WTC11 (cell line): ENCODE measurements at regions not wholly inside any gene's neighbourhood (a gene's known extent, or its start where the extent isn't known, plus 50 kb on each side); places are given as distances from the start of the nearest gene placed in this dataset.

Experiments used
- ATAC-seq: fragments of 200-7000 bp; cut with Tn5 transposase; 2 replicates; pipeline ENCODE4 v1.10.0; 2021; ENCODE audit warnings: mild to moderate bottlenecking, moderate library complexity
- CTCF ChIA-PET: fragments of 300-600 bp; sonication (Branson Sonifier 250); formaldehyde crosslinking; loops from one replicate; lab custom pipeline; 2021; ENCODE audit warnings: antibody characterized with exemption; lab: Charles Lee
- POLR2A ChIA-PET: fragments of 350-600 bp; sonication (Branson Sonifier 250); formaldehyde crosslinking; loops from one replicate; lab custom pipeline; 2021; ENCODE audit warnings: antibody characterized with exemption; lab: Charles Lee
- DNase-seq: peaks from one replicate; pipeline ENCODE4 v3.0.0; 2021; ENCODE audit warnings: low spot score
- H3K27ac Mint-ChIP-seq: 2 replicates; pipeline ENCODE4 v1.8.0; 2021; ENCODE audit warnings: mixed read lengths
- H3K27me3 Mint-ChIP-seq: 2 replicates; pipeline ENCODE4 v1.8.0; 2021; ENCODE audit warnings: low read depth, mild to moderate bottlenecking, moderate library complexity, mixed read lengths
- H3K36me3 Mint-ChIP-seq: 2 replicates; pipeline ENCODE4 v1.8.0; 2021; ENCODE audit warnings: mixed read lengths
- H3K4me1 Mint-ChIP-seq: 2 replicates; pipeline ENCODE4 v1.8.0; 2022; ENCODE audit warnings: mixed read lengths
- H3K4me3 Mint-ChIP-seq: 2 replicates; pipeline ENCODE4 v1.8.0; 2021; ENCODE audit warnings: mild to moderate bottlenecking, moderate library complexity, mixed read lengths
- H3K9me3 Mint-ChIP-seq: 2 replicates; pipeline ENCODE4 v1.8.0; 2021; ENCODE audit warnings: mixed read lengths
- ATF2 ChIP-seq: sonication (generic); formaldehyde crosslinking; IDR thresholded peaks from 2 replicates; pipeline ENCODE4 v1.8.1; 2022; ENCODE audit warnings: low read depth, missing genetic modification reagents, borderline replicate concordance
- ELF4 ChIP-seq: sonication (generic); formaldehyde crosslinking; IDR thresholded peaks from 2 replicates; pipeline ENCODE4 v1.8.1; 2022; ENCODE audit warnings: low read depth, mild to moderate bottlenecking, moderate library complexity, missing genetic modification reagents
- ESRRA ChIP-seq: sonication (generic); formaldehyde crosslinking; IDR thresholded peaks from 2 replicates; pipeline ENCODE4 v1.8.1; 2022; ENCODE audit warnings: mild to moderate bottlenecking, missing genetic modification reagents, borderline replicate concordance
- FOXP1 ChIP-seq: sonication (generic); formaldehyde crosslinking; IDR thresholded peaks from 2 replicates; pipeline ENCODE4 v1.8.0; 2022; ENCODE audit warnings: missing genetic modification reagents, mild to moderate bottlenecking, moderate library complexity, borderline replicate concordance
- FOXP4 ChIP-seq: sonication (generic); formaldehyde crosslinking; IDR thresholded peaks from 2 replicates; pipeline ENCODE4 v1.8.0; 2022; ENCODE audit warnings: mild to moderate bottlenecking, missing genetic modification reagents
- GRHL2 ChIP-seq: fragments of 250-450 bp; sonication (Bioruptor Pico); IDR thresholded peaks from 2 replicates; pipeline ENCODE4 v1.8.0; 2022; ENCODE audit warnings: mild to moderate bottlenecking, moderate library complexity; ENCODE audit not compliant: insufficient replicate concordance, severe bottlenecking
- HMGA2 ChIP-seq: fragments of 250-450 bp; sonication (Bioruptor Pico); IDR thresholded peaks from 2 replicates; pipeline ENCODE4 v1.4.0; 2021; ENCODE audit warnings: mild to moderate bottlenecking, moderate library complexity
- IRF2 ChIP-seq: sonication (generic); formaldehyde crosslinking; IDR thresholded peaks from 2 replicates; pipeline ENCODE4 v1.8.0; 2022; ENCODE audit warnings: low read depth, missing genetic modification reagents, borderline replicate concordance
- MXD4 ChIP-seq: fragments of 250-450 bp; sonication (Bioruptor Pico); IDR thresholded peaks from 2 replicates; pipeline ENCODE4 v1.8.0; 2021; ENCODE audit warnings: mild to moderate bottlenecking, moderate library complexity, borderline replicate concordance
- NR1H2 ChIP-seq: sonication (generic); formaldehyde crosslinking; IDR thresholded peaks from 2 replicates; pipeline ENCODE4 v1.9.0; 2021; ENCODE audit warnings: mild to moderate bottlenecking, moderate library complexity, missing genetic modification reagents
- SMAD4 ChIP-seq: sonication (generic); formaldehyde crosslinking; IDR thresholded peaks from 2 replicates; pipeline ENCODE4 v1.8.0; 2022; ENCODE audit warnings: mild to moderate bottlenecking, missing genetic modification reagents
- TEAD1 ChIP-seq: sonication (generic); formaldehyde crosslinking; IDR thresholded peaks from 2 replicates; pipeline ENCODE4 v1.8.0; 2022; ENCODE audit warnings: mild to moderate bottlenecking, missing genetic modification reagents
- ZNF219 ChIP-seq: sonication (generic); formaldehyde crosslinking; IDR thresholded peaks from 2 replicates; pipeline ENCODE4 v1.8.0; 2023; ENCODE audit warnings: missing genetic modification reagents, mild to moderate bottlenecking, borderline replicate concordance
- ZNF396 ChIP-seq: fragments of 250-450 bp; sonication (Bioruptor Pico); IDR thresholded peaks from 2 replicates; pipeline ENCODE4 v1.8.0; 2021; ENCODE audit warnings: mild to moderate bottlenecking, moderate library complexity, borderline replicate concordance
- ZNF416 ChIP-seq: fragments of 250-450 bp; sonication (Bioruptor Pico); IDR thresholded peaks from 2 replicates; pipeline ENCODE4 v1.9.0; 2021; ENCODE audit warnings: mild to moderate bottlenecking, inconsistent platforms
- ZNF671 ChIP-seq: fragments of 250-450 bp; sonication (Bioruptor Pico); IDR thresholded peaks from 2 replicates; pipeline ENCODE4 v1.8.0; 2021; ENCODE audit warnings: mild to moderate bottlenecking
- TF ChIP-seq, protein P1 (sequence below): fragments of 250-450 bp; sonication (Bioruptor Pico); IDR thresholded peaks from 2 replicates; pipeline ENCODE4 v1.8.0; 2021; ENCODE audit warnings: mild to moderate bottlenecking
- TF ChIP-seq, protein P2 (sequence below): sonication (generic); formaldehyde crosslinking; IDR thresholded peaks from 2 replicates; pipeline ENCODE4 v1.8.0; 2023; ENCODE audit warnings: missing genetic modification reagents, mild to moderate bottlenecking, borderline replicate concordance
- TF ChIP-seq, protein P3 (sequence below): fragments of 200-600 bp; IDR thresholded peaks from 2 replicates; pipeline ENCODE4 v1.8.0; 2022; ENCODE audit warnings: antibody characterized with exemption

GRCh38 chr14:30138567-30138966 lies 210.9 kb upstream of the PRKD1 start:
- ATAC-seq: no peak
- Mint-ChIP-seq H3K9me3 (peaks cover 3% of the 10 kb centered on the region; the same call in 1 of the 2 replicates), H3K27me3 (no peaks in the 10 kb centered on the region), H3K4me1 (no peaks in the 10 kb centered on the region), H3K27ac (no peak overlapping the region), H3K36me3 (no peaks in the 10 kb centered on the region), H3K4me3 (no peak overlapping the region)
- no peak for DNase-seq
- no peak for TF ChIP-seq NR1H2 (CRISPR knock-in tag)
- POLR2A ChIA-PET: no interaction called here
- CTCF ChIA-PET: no interaction called here

- Mint-ChIP-seq H3K27me3 (no peaks in the 10 kb centered on the region), H3K36me3 (peaks cover 15% of the 10 kb centered on the region), H3K4me3 (no peak overlapping the region), H3K27ac (no peak overlapping the region), H3K4me1 (no peaks in the 10 kb centered on the region), H3K9me3 (peaks cover 26% of the 10 kb centered on the region)
- TF ChIP-seq ZNF396 (CRISPR knock-in tag) (no peak), HMGA2 (CRISPR knock-in tag) (no peak), FOXP4 (no peak), GRHL2 (CRISPR knock-in tag) (no peak), IRF2 (no peak), ZNF416 (CRISPR knock-in tag) (no peak), ZNF219 (CRISPR knock-in tag) (no peak), TEAD1 (no peak), ELF4 (CRISPR knock-in tag) (no peak)
- TF ChIP-seq, protein P1, sequence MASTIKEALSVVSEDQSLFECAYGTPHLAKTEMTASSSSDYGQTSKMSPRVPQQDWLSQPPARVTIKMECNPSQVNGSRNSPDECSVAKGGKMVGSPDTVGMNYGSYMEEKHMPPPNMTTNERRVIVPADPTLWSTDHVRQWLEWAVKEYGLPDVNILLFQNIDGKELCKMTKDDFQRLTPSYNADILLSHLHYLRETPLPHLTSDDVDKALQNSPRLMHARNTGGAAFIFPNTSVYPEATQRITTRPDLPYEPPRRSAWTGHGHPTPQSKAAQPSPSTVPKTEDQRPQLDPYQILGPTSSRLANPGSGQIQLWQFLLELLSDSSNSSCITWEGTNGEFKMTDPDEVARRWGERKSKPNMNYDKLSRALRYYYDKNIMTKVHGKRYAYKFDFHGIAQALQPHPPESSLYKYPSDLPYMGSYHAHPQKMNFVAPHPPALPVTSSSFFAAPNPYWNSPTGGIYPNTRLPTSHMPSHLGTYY: no peak
- TF ChIP-seq, protein P2, sequence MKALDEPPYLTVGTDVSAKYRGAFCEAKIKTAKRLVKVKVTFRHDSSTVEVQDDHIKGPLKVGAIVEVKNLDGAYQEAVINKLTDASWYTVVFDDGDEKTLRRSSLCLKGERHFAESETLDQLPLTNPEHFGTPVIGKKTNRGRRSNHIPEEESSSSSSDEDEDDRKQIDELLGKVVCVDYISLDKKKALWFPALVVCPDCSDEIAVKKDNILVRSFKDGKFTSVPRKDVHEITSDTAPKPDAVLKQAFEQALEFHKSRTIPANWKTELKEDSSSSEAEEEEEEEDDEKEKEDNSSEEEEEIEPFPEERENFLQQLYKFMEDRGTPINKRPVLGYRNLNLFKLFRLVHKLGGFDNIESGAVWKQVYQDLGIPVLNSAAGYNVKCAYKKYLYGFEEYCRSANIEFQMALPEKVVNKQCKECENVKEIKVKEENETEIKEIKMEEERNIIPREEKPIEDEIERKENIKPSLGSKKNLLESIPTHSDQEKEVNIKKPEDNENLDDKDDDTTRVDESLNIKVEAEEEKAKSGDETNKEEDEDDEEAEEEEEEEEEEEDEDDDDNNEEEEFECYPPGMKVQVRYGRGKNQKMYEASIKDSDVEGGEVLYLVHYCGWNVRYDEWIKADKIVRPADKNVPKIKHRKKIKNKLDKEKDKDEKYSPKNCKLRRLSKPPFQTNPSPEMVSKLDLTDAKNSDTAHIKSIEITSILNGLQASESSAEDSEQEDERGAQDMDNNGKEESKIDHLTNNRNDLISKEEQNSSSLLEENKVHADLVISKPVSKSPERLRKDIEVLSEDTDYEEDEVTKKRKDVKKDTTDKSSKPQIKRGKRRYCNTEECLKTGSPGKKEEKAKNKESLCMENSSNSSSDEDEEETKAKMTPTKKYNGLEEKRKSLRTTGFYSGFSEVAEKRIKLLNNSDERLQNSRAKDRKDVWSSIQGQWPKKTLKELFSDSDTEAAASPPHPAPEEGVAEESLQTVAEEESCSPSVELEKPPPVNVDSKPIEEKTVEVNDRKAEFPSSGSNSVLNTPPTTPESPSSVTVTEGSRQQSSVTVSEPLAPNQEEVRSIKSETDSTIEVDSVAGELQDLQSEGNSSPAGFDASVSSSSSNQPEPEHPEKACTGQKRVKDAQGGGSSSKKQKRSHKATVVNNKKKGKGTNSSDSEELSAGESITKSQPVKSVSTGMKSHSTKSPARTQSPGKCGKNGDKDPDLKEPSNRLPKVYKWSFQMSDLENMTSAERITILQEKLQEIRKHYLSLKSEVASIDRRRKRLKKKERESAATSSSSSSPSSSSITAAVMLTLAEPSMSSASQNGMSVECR (CRISPR knock-in tag): no peak
- ATAC-seq (no peak), DNase-seq (no peak)
- CTCF ChIA-PET: no interaction called here
- POLR2A ChIA-PET: interaction anchor here (1.0 kb wide), 1 partner anchor 16 kb away, joined by 4 read pairs; no protein-coding TSS in a partner anchor
These were observed 214.6 kb upstream of the PRKD1 start for GRCh38 chr14:30142216-30142615.

- Mint-ChIP-seq H3K36me3 (peaks cover 18% of the 10 kb centered on the region), H3K4me1 (no peaks in the 10 kb centered on the region), H3K9me3 (peaks cover 36% of the 10 kb centered on the region), H3K4me3 (no peak overlapping the region), H3K27ac (no peak overlapping the region), H3K27me3 (no peaks in the 10 kb centered on the region)
- no peak for ATAC-seq
- ChIA-PET CTCF (no interaction called here), POLR2A (no interaction called here)
- no peak for DNase-seq
- TF ChIP-seq FOXP1 (CRISPR knock-in tag) (no peak), ZNF416 (CRISPR knock-in tag) (no peak), GRHL2 (CRISPR knock-in tag) (no peak), ZNF671 (CRISPR knock-in tag) (no peak), FOXP4 (no peak), ATF2 (CRISPR knock-in tag) (no peak), SMAD4 (CRISPR knock-in tag) (no peak), ESRRA (CRISPR knock-in tag) (no peak), MXD4 (no peak)
- TF ChIP-seq, protein P3, sequence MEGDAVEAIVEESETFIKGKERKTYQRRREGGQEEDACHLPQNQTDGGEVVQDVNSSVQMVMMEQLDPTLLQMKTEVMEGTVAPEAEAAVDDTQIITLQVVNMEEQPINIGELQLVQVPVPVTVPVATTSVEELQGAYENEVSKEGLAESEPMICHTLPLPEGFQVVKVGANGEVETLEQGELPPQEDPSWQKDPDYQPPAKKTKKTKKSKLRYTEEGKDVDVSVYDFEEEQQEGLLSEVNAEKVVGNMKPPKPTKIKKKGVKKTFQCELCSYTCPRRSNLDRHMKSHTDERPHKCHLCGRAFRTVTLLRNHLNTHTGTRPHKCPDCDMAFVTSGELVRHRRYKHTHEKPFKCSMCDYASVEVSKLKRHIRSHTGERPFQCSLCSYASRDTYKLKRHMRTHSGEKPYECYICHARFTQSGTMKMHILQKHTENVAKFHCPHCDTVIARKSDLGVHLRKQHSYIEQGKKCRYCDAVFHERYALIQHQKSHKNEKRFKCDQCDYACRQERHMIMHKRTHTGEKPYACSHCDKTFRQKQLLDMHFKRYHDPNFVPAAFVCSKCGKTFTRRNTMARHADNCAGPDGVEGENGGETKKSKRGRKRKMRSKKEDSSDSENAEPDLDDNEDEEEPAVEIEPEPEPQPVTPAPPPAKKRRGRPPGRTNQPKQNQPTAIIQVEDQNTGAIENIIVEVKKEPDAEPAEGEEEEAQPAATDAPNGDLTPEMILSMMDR: no peak
These were observed 216.0 kb upstream of the PRKD1 start for GRCh38 chr14:30143627-30144026.
